DND-41 (cell line): ENCODE measurements at regions not wholly inside any gene's neighbourhood (a gene's known extent, or its start where the extent isn't known, plus 50 kb on each side); places are given as distances from the start of the nearest gene placed in this dataset.

ENCODE experiments used
- EZH2 ChIP-seq: IDR thresholded peaks from 3 replicates; pipeline ENCODE4 v1.6.1; 2012; ENCODE audit warnings: borderline replicate concordance, low read depth, mild to moderate bottlenecking, moderate library complexity, low read length, inconsistent platforms; ENCODE audit not compliant: severe bottlenecking
- TF ChIP-seq, protein P1 (sequence below): IDR thresholded peaks from 2 replicates; pipeline ENCODE4 v1.5.1; 2012; ENCODE audit warnings: borderline replicate concordance, low read length, moderate library complexity, mild to moderate bottlenecking; ENCODE audit not compliant: poor library complexity, severe bottlenecking; ENCODE audit errors: extremely low read depth

GRCh38 chr6:145017051-145017450 is 718.3 kb downstream of the EPM2A start:
- TF ChIP-seq, protein P1, sequence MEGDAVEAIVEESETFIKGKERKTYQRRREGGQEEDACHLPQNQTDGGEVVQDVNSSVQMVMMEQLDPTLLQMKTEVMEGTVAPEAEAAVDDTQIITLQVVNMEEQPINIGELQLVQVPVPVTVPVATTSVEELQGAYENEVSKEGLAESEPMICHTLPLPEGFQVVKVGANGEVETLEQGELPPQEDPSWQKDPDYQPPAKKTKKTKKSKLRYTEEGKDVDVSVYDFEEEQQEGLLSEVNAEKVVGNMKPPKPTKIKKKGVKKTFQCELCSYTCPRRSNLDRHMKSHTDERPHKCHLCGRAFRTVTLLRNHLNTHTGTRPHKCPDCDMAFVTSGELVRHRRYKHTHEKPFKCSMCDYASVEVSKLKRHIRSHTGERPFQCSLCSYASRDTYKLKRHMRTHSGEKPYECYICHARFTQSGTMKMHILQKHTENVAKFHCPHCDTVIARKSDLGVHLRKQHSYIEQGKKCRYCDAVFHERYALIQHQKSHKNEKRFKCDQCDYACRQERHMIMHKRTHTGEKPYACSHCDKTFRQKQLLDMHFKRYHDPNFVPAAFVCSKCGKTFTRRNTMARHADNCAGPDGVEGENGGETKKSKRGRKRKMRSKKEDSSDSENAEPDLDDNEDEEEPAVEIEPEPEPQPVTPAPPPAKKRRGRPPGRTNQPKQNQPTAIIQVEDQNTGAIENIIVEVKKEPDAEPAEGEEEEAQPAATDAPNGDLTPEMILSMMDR = no peak
- no peak for TF ChIP-seq EZH2
